Gastrocnemius medialis (tissue), 4 donors: ENCODE measurements at regions not wholly inside any gene's neighbourhood (a gene's known extent, or its start where the extent isn't known, plus 50 kb on each side); places are given as distances from the start of the nearest gene placed in this dataset.

Source experiments
- POLR2A ChIP-seq, 2 donors: fragments of 450-650 bp; IDR thresholded peaks; one replicate each; pipeline ENCODE4 v1.6.1; 2017; ENCODE audit warnings: antibody characterized with exemption in 2 of 2, mild to moderate bottlenecking in 2 of 2, moderate library complexity in 2 of 2
- TF ChIP-seq, protein P1 (sequence below), 5 experiments: fragments of 450-650 bp in 3 of 5; fragments of 200-600 bp in 2 of 5; sonication (generic) in 2 of 5; IDR thresholded peaks in 4 of 5; conservative IDR thresholded peaks in 1 of 5; 1 replicate in 4 of 5; 2 replicates in 1 of 5; pipeline ENCODE4 v1.5.1; 2016 to 2019; ENCODE audit warnings: antibody characterized with exemption in 5 of 5, mild to moderate bottlenecking in 3 of 5, moderate library complexity in 3 of 5

DNA sequence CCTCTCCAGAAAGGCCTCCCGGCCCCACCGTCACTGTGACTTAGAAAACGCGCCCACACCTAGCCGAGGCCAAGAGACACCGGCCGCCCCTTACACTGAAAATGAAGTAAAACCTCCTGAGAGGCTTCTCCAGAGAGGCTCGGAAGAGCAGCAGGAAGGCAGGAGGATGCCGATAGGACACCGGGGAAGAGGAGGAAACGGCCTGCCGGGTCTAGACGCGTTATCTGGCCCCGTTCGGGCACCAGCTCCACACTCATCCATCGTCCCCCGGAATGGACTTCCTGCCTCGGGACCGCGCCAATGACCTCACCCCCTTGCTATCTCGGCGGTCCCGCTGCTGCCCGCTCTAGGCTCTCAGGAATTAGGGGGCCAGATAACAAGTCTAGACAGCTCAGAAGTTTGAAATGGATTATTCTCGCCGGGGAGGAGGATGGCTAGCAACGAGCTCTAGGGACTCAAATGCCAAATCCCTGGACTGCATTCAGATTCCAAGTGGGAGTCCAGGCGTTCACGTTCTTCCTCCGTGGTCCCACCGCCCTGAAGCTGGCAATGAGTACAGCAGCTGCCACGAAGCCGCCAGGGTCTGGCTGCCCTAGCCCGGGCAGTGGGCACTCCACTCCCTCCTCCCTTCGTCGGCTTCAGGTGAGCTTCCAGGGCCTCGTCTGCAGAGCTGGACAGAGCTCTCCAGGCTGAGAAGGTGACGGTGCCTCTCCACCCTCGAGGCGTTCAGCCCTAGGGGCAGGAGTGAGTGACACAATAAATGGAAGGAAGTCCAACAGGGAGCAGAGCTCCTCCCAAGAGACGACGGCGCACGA, 350.9 kb downstream of the FOXL1 start:
- TF ChIP-seq, protein P1, sequence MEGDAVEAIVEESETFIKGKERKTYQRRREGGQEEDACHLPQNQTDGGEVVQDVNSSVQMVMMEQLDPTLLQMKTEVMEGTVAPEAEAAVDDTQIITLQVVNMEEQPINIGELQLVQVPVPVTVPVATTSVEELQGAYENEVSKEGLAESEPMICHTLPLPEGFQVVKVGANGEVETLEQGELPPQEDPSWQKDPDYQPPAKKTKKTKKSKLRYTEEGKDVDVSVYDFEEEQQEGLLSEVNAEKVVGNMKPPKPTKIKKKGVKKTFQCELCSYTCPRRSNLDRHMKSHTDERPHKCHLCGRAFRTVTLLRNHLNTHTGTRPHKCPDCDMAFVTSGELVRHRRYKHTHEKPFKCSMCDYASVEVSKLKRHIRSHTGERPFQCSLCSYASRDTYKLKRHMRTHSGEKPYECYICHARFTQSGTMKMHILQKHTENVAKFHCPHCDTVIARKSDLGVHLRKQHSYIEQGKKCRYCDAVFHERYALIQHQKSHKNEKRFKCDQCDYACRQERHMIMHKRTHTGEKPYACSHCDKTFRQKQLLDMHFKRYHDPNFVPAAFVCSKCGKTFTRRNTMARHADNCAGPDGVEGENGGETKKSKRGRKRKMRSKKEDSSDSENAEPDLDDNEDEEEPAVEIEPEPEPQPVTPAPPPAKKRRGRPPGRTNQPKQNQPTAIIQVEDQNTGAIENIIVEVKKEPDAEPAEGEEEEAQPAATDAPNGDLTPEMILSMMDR (IDR thresholded peaks at IDR 0.05 in 4 of 5, conservative IDR thresholded peaks at IDR 0.05 in 1 of 5): no peak
- no peak for TF ChIP-seq POLR2A (IDR thresholded peaks at IDR 0.05)
